GM19324 (cell line): ENCODE measurements at regions not wholly inside any gene's neighbourhood (a gene's known extent, or its start where the extent isn't known, plus 50 kb on each side); places are given as distances from the start of the nearest gene placed in this dataset.
"Not testable (repeated sequence)": the region's sequence is repeated elsewhere in the genome, so short reads cannot be mapped to it uniquely, and the experiment has no call there.

ENCODE experiments used
- ATAC-seq: cut with Tn5 transposase; IDR thresholded peaks from one replicate; pipeline ENCODE4 v1.9.1; 2021; ENCODE audit warnings: mild to moderate bottlenecking, moderate library complexity; ENCODE audit not compliant: unreplicated experiment, low FRiP score

- ATAC-seq = no peak
Measured at GRCh38 chr2:67567886-67568285, 170.8 kb downstream of the ETAA1 start.

- ATAC-seq = no peak
Measured at GRCh38 chr2:67570611-67571010, 173.5 kb downstream of the ETAA1 start.

- no peak for ATAC-seq
Measured at GRCh38 chr2:67571785-67572718, 174.9 kb downstream of the ETAA1 start.

- no peak for ATAC-seq
Measured at GRCh38 chr2:67572721-67573435, 175.7 kb downstream of the ETAA1 start.

GRCh38 chr2:67574230-67574629 lies 177.1 kb downstream of the ETAA1 start:
- no peak for ATAC-seq

GRCh38 chr2:67576226-67576625 lies 179.1 kb downstream of the ETAA1 start:
- ATAC-seq = no peak

- ATAC-seq = no peak
Measured at GRCh38 chr2:67576991-67577390, 179.9 kb downstream of the ETAA1 start.

GRCh38 chr2:67579216-67579615 lies 182.1 kb downstream of the ETAA1 start:
- no peak for ATAC-seq

- no peak for ATAC-seq
Measured at GRCh38 chr2:67579806-67580205, 182.7 kb downstream of the ETAA1 start.

- no peak for ATAC-seq
Measured at GRCh38 chr2:67581751-67582150, 184.6 kb downstream of the ETAA1 start.

GRCh38 chr2:67583185-67583584 lies 186.1 kb downstream of the ETAA1 start:
- no peak for ATAC-seq

GRCh38 chr2:67585400-67585799 lies 188.3 kb downstream of the ETAA1 start:
- no peak for ATAC-seq

GRCh38 chr2:67589121-67589520 lies 192.0 kb downstream of the ETAA1 start:
- ATAC-seq = not testable (repeated sequence)

GRCh38 chr2:67594522-67594921 lies 197.4 kb downstream of the ETAA1 start:
- not testable (repeated sequence) for ATAC-seq

- no peak for ATAC-seq
Measured at GRCh38 chr2:67596871-67597270, 199.7 kb downstream of the ETAA1 start.

GRCh38 chr2:67599561-67599960 lies 202.4 kb downstream of the ETAA1 start:
- no peak for ATAC-seq

GRCh38 chr2:67600222-67600871 lies 203.2 kb downstream of the ETAA1 start:
- no peak for ATAC-seq

GRCh38 chr2:67600946-67601345 lies 203.8 kb downstream of the ETAA1 start:
- ATAC-seq = no peak

- ATAC-seq = no peak
Measured at GRCh38 chr2:67604360-67604759, 207.2 kb downstream of the ETAA1 start.

GRCh38 chr2:67612576-67613042 lies 215.5 kb downstream of the ETAA1 start:
- ATAC-seq = no peak

GRCh38 chr2:67613227-67613626 lies 216.1 kb downstream of the ETAA1 start:
- ATAC-seq = no peak
